Prostate gland (tissue), 2 donors: ENCODE measurements at regions not wholly inside any gene's neighbourhood (a gene's known extent, or its start where the extent isn't known, plus 50 kb on each side); places are given as distances from the start of the nearest gene placed in this dataset.
"Not testable (repeated sequence)": the region's sequence is repeated elsewhere in the genome, so short reads cannot be mapped to it uniquely, and the experiment has no call there.

Source experiments
- DNase-seq: peaks from one replicate; pipeline ENCODE4 v3.0.0-alpha.2; 2019; ENCODE audit warnings: low spot score
- H3K27ac ChIP-seq, 2 donors: fragments of 200-600 bp; sonication (generic); 2 replicates each; pipeline ENCODE4 v1.5.1; 2017 to 2019
- H3K27me3 ChIP-seq: fragments of 200-600 bp; sonication (generic); replicated peaks from 2 replicates; pipeline ENCODE4 v1.5.1; 2019; ENCODE audit not compliant: insufficient read depth
- H3K36me3 ChIP-seq, 2 donors: fragments of 200-600 bp; sonication (generic); 1 replicate in 1 of 2; 2 replicates in 1 of 2; pipeline versions ENCODE4 v1.5.1 to v1.8.1; 2017 to 2019
- H3K4me1 ChIP-seq: fragments of 200-600 bp; sonication (generic); replicated peaks from 2 replicates; pipeline ENCODE4 v1.5.1; 2019
- H3K4me3 ChIP-seq, 2 donors: fragments of 200-600 bp; sonication (generic); 2 replicates each; pipeline ENCODE4 v1.5.1; 2017 to 2019
- H3K9me3 ChIP-seq: fragments of 200-600 bp; sonication (generic); 2 replicates; pipeline ENCODE4 v1.5.1; 2017
- CTCF ChIP-seq, 4 experiments: fragments of 200-600 bp in 2 of 4; fragments of 450-650 bp in 2 of 4; sonication (generic) in 2 of 4; IDR thresholded peaks; 1 replicate in 3 of 4; 2 replicates in 1 of 4; pipeline ENCODE4 v1.5.1; 2016 to 2019; ENCODE audit warnings: antibody characterized with exemption in 4 of 4, mild to moderate bottlenecking in 2 of 4, moderate library complexity in 2 of 4
- POLR2A ChIP-seq: fragments of 450-650 bp; IDR thresholded peaks from one replicate; pipeline ENCODE4 v1.6.1; 2016; ENCODE audit warnings: antibody characterized with exemption, mild to moderate bottlenecking
- POLR2AphosphoS5 ChIP-seq: sonication (generic); formaldehyde crosslinking; IDR thresholded peaks from one replicate; pipeline ENCODE4 v1.6.1; 2017; ENCODE audit warnings: antibody characterized with exemption
- WGBS: methylation state at CpG from one replicate; pipeline ENCODE4 v1.1.5; 2018; 5-methylcytosine and 5-hydroxymethylcytosine counted together
- intact Hi-C: fragments of 100-400 bp; cut with DNase I; formaldehyde crosslinking; loops from one replicate; pipeline ENCODE4 v1.14.2; 2022

GRCh38 chr18:7178568-7178967, 52.3 kb upstream of the LRRC30 start:
- H3K27ac ChIP-seq, H3K36me3 ChIP-seq, H3K4me1 ChIP-seq, H3K4me3 ChIP-seq, H3K9me3 ChIP-seq, H3K27me3 ChIP-seq, DNase-seq: not testable (repeated sequence)
- over 99% methylated on average over 14 of the region's 21 CpGs for WGBS
- intact Hi-C loops, result loop anchor here (5.0 kb wide), 2 partner anchors 141 to 256 kb away; no protein-coding TSS in a partner anchor

- no peak overlapping the region for H3K4me3 ChIP-seq
- TF ChIP-seq POLR2AphosphoS5, result no peak
- TF ChIP-seq POLR2A, result no peak
- peak; percentile 14 to 72 (median 55) for TF ChIP-seq CTCF (IDR thresholded peaks at IDR 0.05)
- intact Hi-C loops, result loop anchor here (5.0 kb wide), 2 partner anchors 140 to 255 kb away; no protein-coding TSS in a partner anchor
- DNase-seq, result peak; percentile 47
- H3K27me3 ChIP-seq, result no peaks in the 10 kb centered on the region
- H3K4me1 ChIP-seq, result no peaks in the 10 kb centered on the region
- H3K9me3 ChIP-seq, result no peaks in the 10 kb centered on the region
- H3K36me3 ChIP-seq, result no peaks in the 10 kb centered on the region
- WGBS, result 43% methylated on average over 4 of the region's 4 CpGs
- no peak overlapping the region for H3K27ac ChIP-seq
Observed at GRCh38 chr18:7177116-7177744, 53.7 kb upstream of the LRRC30 start.

- no peak for DNase-seq
- no peaks in the 10 kb centered on the region for H3K9me3 ChIP-seq
- 85% methylated on average over 14 of the region's 14 CpGs for WGBS
- intact Hi-C loops, result loop anchor here (5.0 kb wide), 2 partner anchors 137 to 252 kb away; no protein-coding TSS in a partner anchor
- H3K4me3 ChIP-seq, result no peak overlapping the region
- H3K27ac ChIP-seq, result no peak overlapping the region
- TF ChIP-seq POLR2A, result no peak
- no peak for TF ChIP-seq POLR2AphosphoS5
- TF ChIP-seq CTCF (IDR thresholded peaks at IDR 0.05), result no peak
- no peaks in the 10 kb centered on the region for H3K36me3 ChIP-seq
- no peaks in the 10 kb centered on the region for H3K27me3 ChIP-seq
- H3K4me1 ChIP-seq, result no peaks in the 10 kb centered on the region
Observed at GRCh38 chr18:7174344-7175095, 56.4 kb upstream of the LRRC30 start.

GRCh38 chr18:7173216-7173615, 55.6 kb upstream of the LAMA1 start:
- H3K36me3 ChIP-seq, result no peaks in the 10 kb centered on the region
- H3K4me3 ChIP-seq, result no peak overlapping the region
- TF ChIP-seq CTCF (IDR thresholded peaks at IDR 0.05), result no peak
- no peak for TF ChIP-seq POLR2A
- TF ChIP-seq POLR2AphosphoS5, result no peak
- H3K27me3 ChIP-seq, result no peaks in the 10 kb centered on the region
- intact Hi-C loops, result no loop called here
- no peak for DNase-seq
- no peaks in the 10 kb centered on the region for H3K9me3 ChIP-seq
- H3K27ac ChIP-seq, result no peak overlapping the region
- WGBS, result 83% methylated on average over 15 of the region's 15 CpGs
- H3K4me1 ChIP-seq, result no peaks in the 10 kb centered on the region

GRCh38 chr18:7172611-7173010, 55.0 kb upstream of the LAMA1 start:
- Histone ChIP-seq H3K27me3 (no peaks in the 10 kb centered on the region), H3K4me1 (no peaks in the 10 kb centered on the region), H3K27ac (no peak overlapping the region), H3K9me3 (no peaks in the 10 kb centered on the region), H3K4me3 (no peak overlapping the region), H3K36me3 (no peaks in the 10 kb centered on the region)
- intact Hi-C loops, result no loop called here
- WGBS, result 65% methylated on average over 10 of the region's 10 CpGs
- no peak for DNase-seq
- TF ChIP-seq CTCF (IDR thresholded peaks at IDR 0.05) (no peak), POLR2A (no peak), POLR2AphosphoS5 (no peak)
